Activated CD4-positive, alpha-beta memory T cell treated with anti-CD3 and anti-CD28 coated beads, Interleukin-2, amount 10 ng/mL, durations not matched to agents 7 days and 5 days (primary cell): ENCODE measurements at regions not wholly inside any gene's neighbourhood (a gene's known extent, or its start where the extent isn't known, plus 50 kb on each side); places are given as distances from the start of the nearest gene placed in this dataset.
A peak's percentile ranks its signal among the peaks of the same experiment; 100 is the strongest.
"Not testable (repeated sequence)": the region's sequence is repeated elsewhere in the genome, so short reads cannot be mapped to it uniquely, and the experiment has no call there.

Experiments used
- CTCF ChIA-PET: fragments of 350-600 bp; sonication (Branson Sonifier 250); formaldehyde crosslinking; loops from one replicate; lab custom pipeline; 2021; ENCODE audit warnings: antibody characterized with exemption, inconsistent platforms; lab: Charles Lee
- POLR2A ChIA-PET: fragments of 350-600 bp; sonication (Branson Sonifier 250); formaldehyde crosslinking; loops from one replicate; lab custom pipeline; 2021; ENCODE audit warnings: antibody characterized with exemption; lab: Charles Lee
- DNase-seq: peaks from one replicate; pipeline ENCODE4 v3.0.0-alpha.2; 2020
- H3K27ac Mint-ChIP-seq: one replicate; pipeline ENCODE4 v1.8.0; 2021; ENCODE audit warnings: mild to moderate bottlenecking, mixed read lengths
- H3K27me3 Mint-ChIP-seq: one replicate; pipeline ENCODE4 v1.8.0; 2021; ENCODE audit warnings: mixed read lengths
- H3K36me3 Mint-ChIP-seq: one replicate; pipeline ENCODE4 v1.8.0; 2021; ENCODE audit warnings: low read depth, mixed read lengths
- H3K4me1 Mint-ChIP-seq: one replicate; pipeline ENCODE4 v1.8.0; 2021; ENCODE audit warnings: mixed read lengths
- H3K4me3 Mint-ChIP-seq: one replicate; pipeline ENCODE4 v1.8.0; 2021; ENCODE audit warnings: mild to moderate bottlenecking, mixed read lengths
- H3K9me3 Mint-ChIP-seq: one replicate; pipeline ENCODE4 v1.8.0; 2021; ENCODE audit warnings: mixed read lengths

DNA sequence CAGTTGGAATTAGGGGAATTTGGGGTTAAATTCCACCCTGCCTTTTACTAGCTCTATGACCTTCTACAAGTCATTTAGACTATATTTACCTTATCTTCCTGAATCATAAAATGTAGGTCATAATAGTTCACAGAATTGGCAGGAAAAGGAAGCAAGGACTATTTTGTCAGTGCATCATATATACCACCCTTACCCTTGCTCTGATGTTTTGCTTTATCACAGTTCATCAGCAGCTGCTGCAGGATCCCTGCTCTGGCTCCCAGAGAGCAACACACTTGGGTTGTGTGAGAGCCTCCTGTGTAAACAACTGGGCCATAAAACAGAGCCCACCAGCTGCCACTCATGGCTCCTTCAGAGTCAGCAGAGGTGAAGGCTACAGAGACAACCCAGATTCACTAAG is 631.6 kb upstream of the CAMK1G start:
- CTCF ChIA-PET = no interaction called here
- Mint-ChIP-seq H3K27ac (no peak overlapping the region), H3K36me3 (no peaks in the 10 kb centered on the region)

DNA sequence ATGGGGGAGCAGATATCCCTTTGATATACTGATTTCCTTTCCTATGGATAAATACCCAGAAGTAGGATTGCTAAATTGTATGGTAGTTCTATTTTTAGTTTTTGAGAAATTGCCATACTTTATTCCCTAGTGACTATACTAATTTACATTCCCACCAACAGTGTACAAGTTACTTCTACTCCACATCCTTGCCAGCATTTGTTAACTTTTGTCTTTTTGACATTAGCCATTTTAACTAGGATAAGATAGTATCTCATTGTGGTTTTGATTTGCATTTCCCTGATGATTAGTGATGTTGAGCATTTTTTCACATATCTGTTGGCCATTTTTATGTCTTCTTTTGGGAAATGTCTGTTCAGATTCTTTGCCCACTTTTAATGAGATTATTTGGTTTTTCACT is 620.6 kb upstream of the CAMK1G start:
- Mint-ChIP-seq H3K27ac (no peak overlapping the region), H3K4me1 (no peaks in the 10 kb centered on the region), H3K36me3 (no peaks in the 10 kb centered on the region), H3K9me3 (no peaks in the 10 kb centered on the region), H3K27me3 (no peaks in the 10 kb centered on the region), H3K4me3 (no peak overlapping the region)
- POLR2A ChIA-PET = no interaction called here
- CTCF ChIA-PET = no interaction called here
- no peak for DNase-seq

More for the DNA sequence above, 631.6 kb upstream of the CAMK1G start:
- Mint-ChIP-seq H3K27me3 (no peaks in the 10 kb centered on the region), H3K4me3 (no peak overlapping the region), H3K9me3 (no peaks in the 10 kb centered on the region), H3K4me1 (no peaks in the 10 kb centered on the region)
- no peak for DNase-seq
- POLR2A ChIA-PET = no interaction called here

DNA sequence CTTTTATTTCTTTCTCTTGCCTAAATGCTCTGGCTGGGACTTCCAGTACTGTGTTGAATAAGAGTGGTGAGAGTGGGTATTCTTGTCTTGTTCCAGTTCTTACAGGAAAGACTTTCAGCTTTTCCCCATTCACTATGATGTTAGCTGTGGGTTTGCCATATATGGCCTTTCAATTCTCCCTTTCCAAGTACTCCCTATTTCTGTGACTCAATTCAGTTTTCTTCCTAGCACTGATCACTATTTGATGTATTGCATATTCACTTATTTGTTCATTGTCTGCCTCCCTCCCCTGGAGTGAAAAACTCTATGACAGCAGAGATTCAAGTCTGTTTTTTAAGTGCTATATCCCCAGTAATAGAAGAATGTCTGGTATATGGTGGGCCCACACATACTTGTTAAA is 618.2 kb upstream of the CAMK1G start:
- POLR2A ChIA-PET = no interaction called here

DNA sequence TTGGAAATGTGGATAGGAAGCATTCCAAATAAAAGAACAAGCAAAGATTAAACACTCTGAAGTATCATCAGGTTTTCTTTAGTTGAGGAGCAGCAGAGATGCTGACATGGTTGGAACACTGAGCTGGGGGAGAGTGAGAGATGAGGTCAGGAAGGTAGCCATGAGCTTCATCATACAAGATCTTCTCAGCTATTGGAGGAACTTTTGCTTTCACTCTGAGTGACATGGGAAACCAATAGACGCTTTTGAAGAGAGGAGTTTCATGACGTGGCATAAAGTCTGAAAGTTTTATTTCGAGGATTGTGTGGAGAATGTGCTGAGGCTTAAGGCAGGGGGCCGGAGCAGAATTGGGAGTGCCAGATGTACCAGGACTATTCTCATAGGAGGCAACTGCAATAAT is 616.2 kb upstream of the CAMK1G start:
- Mint-ChIP-seq H3K27me3 (peaks cover 2% of the 10 kb centered on the region), H3K4me3 (no peak overlapping the region), H3K27ac (no peak overlapping the region), H3K36me3 (no peaks in the 10 kb centered on the region), H3K4me1 (no peaks in the 10 kb centered on the region), H3K9me3 (no peaks in the 10 kb centered on the region)
- ChIA-PET CTCF (no interaction called here), POLR2A (no interaction called here)
- DNase-seq = no peak

More for the DNA sequence above, 618.2 kb upstream of the CAMK1G start:
- CTCF ChIA-PET = no interaction called here
- DNase-seq = no peak
- Mint-ChIP-seq H3K36me3 (no peaks in the 10 kb centered on the region), H3K9me3 (no peaks in the 10 kb centered on the region), H3K27ac (no peak overlapping the region), H3K4me1 (no peaks in the 10 kb centered on the region), H3K4me3 (no peak overlapping the region), H3K27me3 (peaks cover 2% of the 10 kb centered on the region)

DNA sequence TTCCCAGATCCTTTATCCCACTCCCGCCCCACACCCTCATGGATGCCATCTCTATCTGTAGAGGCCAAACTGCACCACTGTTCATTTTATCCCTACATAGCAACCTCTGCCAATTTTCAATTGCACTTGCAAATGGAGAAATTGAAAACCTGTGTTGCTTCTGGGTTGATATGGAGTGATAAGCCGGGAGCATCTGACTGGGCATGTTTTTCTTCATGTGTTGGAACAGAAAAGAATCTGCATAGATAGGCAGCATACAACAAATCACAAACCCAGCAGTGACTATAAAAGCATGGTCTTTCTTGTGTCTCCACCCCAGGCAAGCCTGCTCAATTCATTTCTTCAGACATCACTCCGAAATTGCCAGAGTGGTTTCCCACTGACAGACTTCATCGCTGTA is 608.8 kb upstream of the CAMK1G start:
- no peaks in the 10 kb centered on the region for H3K36me3 Mint-ChIP-seq
- POLR2A ChIA-PET = no interaction called here
- H3K9me3 Mint-ChIP-seq = no peaks in the 10 kb centered on the region
- no peak for DNase-seq
- H3K4me3 Mint-ChIP-seq = no peak overlapping the region
- CTCF ChIA-PET = no interaction called here
- no peak overlapping the region for H3K27ac Mint-ChIP-seq
- H3K4me1 Mint-ChIP-seq = no peaks in the 10 kb centered on the region
- H3K27me3 Mint-ChIP-seq = peaks cover 5% of the 10 kb centered on the region

DNA sequence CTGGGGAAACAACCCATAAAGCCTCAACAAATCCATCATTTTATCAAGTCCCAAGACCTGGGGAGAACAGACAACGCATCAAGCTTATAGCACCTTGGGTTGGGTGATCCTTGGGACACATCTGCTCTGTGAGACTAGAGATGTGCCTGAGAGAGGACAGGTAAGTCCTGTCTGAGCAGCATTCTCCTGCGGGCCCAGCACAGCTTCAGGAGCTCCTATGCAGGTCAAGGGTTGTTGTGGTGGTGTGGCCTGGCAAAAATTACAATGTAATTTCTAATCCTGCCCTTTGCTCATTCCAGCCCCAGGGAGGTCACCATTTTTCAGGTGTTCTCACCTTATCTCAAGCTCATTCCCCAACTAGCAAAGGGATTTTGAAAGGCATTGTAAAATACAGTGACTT is 608.1 kb upstream of the CAMK1G start:
- Mint-ChIP-seq H3K27me3 (peaks cover 3% of the 10 kb centered on the region), H3K4me3 (no peak overlapping the region), H3K9me3 (no peaks in the 10 kb centered on the region), H3K4me1 (no peaks in the 10 kb centered on the region), H3K36me3 (no peaks in the 10 kb centered on the region), H3K27ac (no peak overlapping the region)
- POLR2A ChIA-PET = no interaction called here
- CTCF ChIA-PET = no interaction called here
- no peak for DNase-seq

DNA sequence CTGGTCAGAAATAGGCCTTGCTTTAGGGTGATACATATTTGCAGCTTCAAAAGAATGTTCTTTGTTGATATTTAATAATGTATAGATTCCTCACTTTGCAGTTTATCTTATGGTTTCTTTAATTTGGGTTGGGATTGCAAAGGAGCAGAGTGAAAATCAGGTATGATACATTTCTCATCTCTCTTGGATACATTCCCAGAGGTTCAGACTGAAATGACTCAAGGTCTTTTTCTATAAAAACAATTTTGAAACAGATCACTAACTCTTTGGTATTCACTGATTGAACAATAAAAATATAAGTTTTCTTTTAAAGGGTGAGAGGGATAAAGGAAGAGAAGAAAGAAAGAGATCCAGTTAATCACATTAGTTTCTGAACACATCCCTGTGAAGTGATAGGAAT is 606.5 kb upstream of the CAMK1G start:
- H3K9me3 Mint-ChIP-seq = no peaks in the 10 kb centered on the region
- DNase-seq = no peak
- POLR2A ChIA-PET = no interaction called here
- CTCF ChIA-PET = no interaction called here
- H3K27me3 Mint-ChIP-seq = peaks cover 5% of the 10 kb centered on the region
- no peak overlapping the region for H3K27ac Mint-ChIP-seq
- H3K36me3 Mint-ChIP-seq = no peaks in the 10 kb centered on the region
- no peak overlapping the region for H3K4me3 Mint-ChIP-seq
- H3K4me1 Mint-ChIP-seq = no peaks in the 10 kb centered on the region

DNA sequence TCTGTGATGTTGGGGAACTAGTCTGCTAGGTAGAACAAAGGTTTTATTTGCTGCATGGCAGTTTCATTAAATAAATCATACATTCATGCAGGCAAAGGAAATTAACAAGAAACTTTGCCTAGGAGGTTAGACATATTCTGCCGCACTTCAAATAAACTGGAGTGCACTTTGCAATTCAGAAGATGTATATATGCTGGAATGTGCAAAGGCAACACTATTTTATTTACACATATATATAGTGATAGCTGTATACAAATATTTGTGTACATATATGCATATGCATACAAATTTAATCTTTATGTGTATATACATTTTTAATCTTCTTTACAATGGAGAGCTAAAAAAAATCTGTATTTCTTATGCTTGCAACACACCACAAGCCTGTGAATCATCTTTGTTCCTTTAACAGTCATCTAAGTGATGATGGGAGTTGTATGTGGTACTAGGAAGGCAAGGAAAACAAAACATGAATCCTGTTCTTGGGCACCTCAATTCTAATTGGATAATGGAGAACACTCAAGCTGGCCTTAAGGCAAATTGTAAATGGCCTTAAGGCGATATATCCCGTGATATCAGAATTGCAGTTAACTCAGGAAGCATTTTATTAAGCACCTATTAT is 605.8 kb upstream of the CAMK1G start:
- Mint-ChIP-seq H3K9me3 (no peaks in the 10 kb centered on the region), H3K27me3 (peaks cover 5% of the 10 kb centered on the region), H3K4me3 (no peak overlapping the region), H3K36me3 (no peaks in the 10 kb centered on the region), H3K27ac (no peak overlapping the region), H3K4me1 (no peaks in the 10 kb centered on the region)
- DNase-seq = no peak
- POLR2A ChIA-PET = no interaction called here
- CTCF ChIA-PET = no interaction called here

DNA sequence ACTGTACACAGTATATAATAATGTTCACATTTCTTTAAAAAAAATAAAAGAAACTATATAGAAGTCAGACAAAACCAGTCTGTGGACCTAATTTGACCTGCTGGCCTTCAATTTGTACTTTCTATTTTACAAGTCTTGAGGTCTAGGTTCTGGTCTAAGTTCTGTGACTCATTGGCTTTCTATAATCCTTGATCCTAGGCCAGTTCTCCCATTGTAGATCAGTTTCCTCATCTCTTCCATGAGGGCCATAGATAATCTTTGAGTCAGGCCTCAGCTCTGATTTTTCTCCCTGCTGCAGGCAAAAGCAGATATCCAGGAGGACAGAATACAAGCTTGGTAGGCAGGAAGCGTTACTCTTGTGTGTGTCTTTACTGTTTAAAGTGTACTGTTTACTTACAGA is 603.7 kb upstream of the CAMK1G start:
- Mint-ChIP-seq H3K4me1 (no peaks in the 10 kb centered on the region), H3K4me3 (no peak overlapping the region), H3K9me3 (no peaks in the 10 kb centered on the region), H3K27ac (no peak overlapping the region), H3K27me3 (peaks cover 5% of the 10 kb centered on the region), H3K36me3 (no peaks in the 10 kb centered on the region)
- POLR2A ChIA-PET = no interaction called here
- no peak for DNase-seq
- CTCF ChIA-PET = no interaction called here

DNA sequence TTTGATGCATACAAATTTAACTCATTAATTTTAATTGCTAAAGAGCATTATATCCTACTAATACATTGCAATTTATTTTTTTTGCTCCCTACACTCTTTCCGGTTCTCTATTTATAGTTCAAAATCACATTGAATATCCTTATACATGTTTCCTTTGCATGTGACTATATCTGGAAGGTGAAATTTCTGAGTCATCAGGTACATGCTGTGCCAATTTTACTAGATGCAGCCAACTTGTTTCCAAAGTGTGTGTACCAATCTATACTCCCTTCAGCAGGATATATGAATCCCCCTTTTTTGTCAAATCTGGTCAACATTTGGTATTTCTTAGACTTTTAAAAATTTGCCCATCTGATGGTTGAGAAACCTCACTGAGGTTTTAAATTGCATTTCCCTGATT is 602.9 kb upstream of the CAMK1G start:
- Mint-ChIP-seq H3K27me3 (peaks cover 5% of the 10 kb centered on the region), H3K27ac (no peak overlapping the region), H3K36me3 (no peaks in the 10 kb centered on the region), H3K9me3 (no peaks in the 10 kb centered on the region), H3K4me3 (no peak overlapping the region), H3K4me1 (no peaks in the 10 kb centered on the region)
- ChIA-PET POLR2A (no interaction called here), CTCF (no interaction called here)
- DNase-seq = no peak

DNA sequence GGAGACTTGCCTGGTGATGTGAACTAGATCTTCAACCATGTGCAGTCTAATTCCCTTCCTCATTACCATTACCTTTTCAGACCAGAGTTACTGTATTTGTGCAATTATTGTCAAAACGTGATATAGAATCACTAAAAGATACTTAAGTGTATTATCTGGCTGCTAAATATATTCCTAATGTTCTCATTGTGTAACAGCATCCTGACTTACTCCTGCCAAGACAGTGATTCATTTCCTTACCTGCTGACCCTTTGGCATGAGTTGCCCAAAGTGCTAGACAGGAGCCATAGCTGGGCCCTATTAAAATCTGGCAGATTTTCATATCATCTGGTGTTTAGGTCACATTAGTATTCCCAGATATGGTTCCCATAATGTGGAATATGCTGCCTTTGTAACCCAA is 598.3 kb upstream of the CAMK1G start:
- H3K36me3 Mint-ChIP-seq = no peaks in the 10 kb centered on the region
- ChIA-PET CTCF (no interaction called here), POLR2A (no interaction called here)
- no peak overlapping the region for H3K27ac Mint-ChIP-seq
- peaks cover 22% of the 10 kb centered on the region for H3K4me1 Mint-ChIP-seq
- H3K27me3 Mint-ChIP-seq = peaks cover 2% of the 10 kb centered on the region
- no peaks in the 10 kb centered on the region for H3K9me3 Mint-ChIP-seq
- DNase-seq = no peak
- no peak overlapping the region for H3K4me3 Mint-ChIP-seq

DNA sequence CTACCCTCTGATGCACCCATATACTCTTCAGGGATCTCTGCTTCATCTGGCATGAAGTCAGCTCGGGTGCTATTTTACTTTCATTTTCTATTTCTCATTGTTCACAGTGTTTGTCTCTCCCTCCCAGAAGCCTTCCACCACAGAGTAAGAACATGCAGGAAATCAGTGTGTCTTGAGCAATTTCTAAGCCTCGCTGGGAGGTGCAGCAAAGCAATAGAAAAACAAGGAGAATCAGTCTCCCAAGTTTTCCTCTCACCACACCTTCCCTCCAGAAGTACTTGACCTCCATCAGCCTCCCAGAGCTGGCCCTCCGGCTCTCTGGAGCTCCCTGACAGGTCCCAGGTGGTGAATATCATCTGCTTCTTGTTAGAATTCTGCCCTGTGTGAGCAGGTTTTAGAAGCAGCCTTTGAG is 594.7 kb upstream of the CAMK1G start:
- ChIA-PET POLR2A (no interaction called here), CTCF (no interaction called here)
- H3K27me3 Mint-ChIP-seq = peaks cover 2% of the 10 kb centered on the region
- peak; percentile 29 for DNase-seq
- H3K36me3 Mint-ChIP-seq = no peaks in the 10 kb centered on the region
- H3K4me3 Mint-ChIP-seq = peak overlapping the region; percentile 74
- no peaks in the 10 kb centered on the region for H3K9me3 Mint-ChIP-seq
- H3K4me1 Mint-ChIP-seq = peaks cover 22% of the 10 kb centered on the region
- H3K27ac Mint-ChIP-seq = peak overlapping the region; percentile 81

DNA sequence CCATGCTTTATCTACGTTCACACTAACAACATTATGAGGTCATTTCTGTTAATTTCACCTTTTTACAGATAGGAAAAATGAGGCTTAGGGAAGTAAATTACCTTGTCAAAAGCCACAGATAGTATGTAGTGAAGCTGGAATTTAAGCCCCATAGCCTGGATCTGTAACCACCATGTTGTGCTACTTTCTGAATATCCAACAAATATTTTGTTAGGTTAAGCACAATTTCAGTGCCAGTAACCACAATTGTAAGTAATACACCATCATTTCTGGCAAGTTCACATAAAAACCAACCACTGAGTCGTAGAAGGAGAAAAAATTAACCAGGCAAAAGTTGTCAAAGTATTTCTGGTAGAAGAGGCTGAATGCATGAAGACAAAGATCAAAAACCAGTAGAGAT is 593.1 kb upstream of the CAMK1G start:
- CTCF ChIA-PET = no interaction called here
- Mint-ChIP-seq H3K4me3 (no peak overlapping the region), H3K9me3 (no peaks in the 10 kb centered on the region), H3K36me3 (no peaks in the 10 kb centered on the region), H3K4me1 (peaks cover 22% of the 10 kb centered on the region), H3K27me3 (peaks cover 6% of the 10 kb centered on the region), H3K27ac (no peak overlapping the region)
- no peak for DNase-seq
- POLR2A ChIA-PET = no interaction called here

DNA sequence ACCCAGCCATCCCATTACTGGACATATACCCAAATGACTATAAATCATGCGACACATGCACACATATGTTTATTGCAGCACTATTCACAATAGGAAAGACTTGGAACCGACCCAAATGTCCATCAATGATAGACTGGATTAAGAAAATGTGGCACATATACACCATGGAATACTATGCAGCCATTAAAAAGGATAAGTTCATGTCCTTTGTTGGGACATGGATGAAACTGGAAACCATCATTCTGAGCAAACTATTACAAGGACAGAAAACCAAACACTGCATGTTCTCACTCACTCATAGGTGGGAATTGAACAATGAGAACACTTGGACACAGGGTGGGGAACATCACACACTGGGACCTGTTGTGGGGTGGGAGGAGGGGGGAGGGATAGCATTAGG is 586.5 kb upstream of the CAMK1G start:
- CTCF ChIA-PET, DNase-seq, H3K36me3 Mint-ChIP-seq, H3K4me1 Mint-ChIP-seq, H3K9me3 Mint-ChIP-seq, POLR2A ChIA-PET, H3K4me3 Mint-ChIP-seq, H3K27ac Mint-ChIP-seq: not testable (repeated sequence)
- H3K27me3 Mint-ChIP-seq = peaks cover 12% of the 10 kb centered on the region
